H4 (cell line): ENCODE measurements at regions not wholly inside any gene's neighbourhood (a gene's known extent, or its start where the extent isn't known, plus 50 kb on each side); places are given as distances from the start of the nearest gene placed in this dataset.
A peak's percentile ranks its signal among the peaks of the same experiment; 100 is the strongest.
"Not testable (repeated sequence)": the region's sequence is repeated elsewhere in the genome, so short reads cannot be mapped to it uniquely, and the experiment has no call there.

Source experiments
- DNase-seq: peaks from one replicate; pipeline ENCODE4 v3.0.0-alpha.2; 2015; ENCODE audit warnings: low spot score

DNA sequence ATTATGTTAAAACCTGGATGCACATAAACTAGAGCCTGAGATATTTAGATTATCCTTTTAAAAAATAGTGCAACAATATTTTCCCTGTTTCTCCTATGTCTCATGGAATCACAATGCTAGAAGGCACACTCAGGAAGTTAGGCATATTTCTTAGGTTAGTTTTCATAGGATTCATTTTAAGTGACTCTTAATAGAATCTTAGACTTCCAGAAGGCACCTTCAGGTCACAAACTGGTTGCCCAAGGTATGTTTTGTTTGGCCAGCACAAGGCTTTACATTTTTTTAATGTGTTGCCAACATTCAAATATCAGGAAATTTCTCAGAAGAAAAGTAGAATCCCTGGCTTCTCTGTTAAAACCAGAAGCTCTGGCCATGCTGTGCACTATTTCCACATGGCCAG, 129.3 kb downstream of the LNPK start:
- no peak for DNase-seq

DNA sequence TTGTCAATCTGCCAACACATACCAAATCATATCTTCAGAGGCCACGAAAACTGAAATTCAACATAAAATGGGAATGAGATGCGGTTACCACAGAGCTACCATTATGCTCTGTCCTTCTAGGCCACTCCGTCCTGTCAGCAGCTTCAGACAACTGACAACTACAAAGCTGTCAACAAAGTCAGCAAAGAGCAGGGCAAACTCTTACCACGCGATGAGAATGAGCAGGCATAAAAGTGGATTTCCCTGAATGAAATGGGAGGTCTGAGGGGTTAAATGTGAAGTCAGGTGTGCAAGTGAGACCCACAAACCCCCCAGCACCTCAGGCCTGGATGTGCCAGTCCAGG, 130.1 kb downstream of the LNPK start:
- DNase-seq = no peak

- no peak for DNase-seq
Observed at GRCh38 chr2:175871331-175872004, 130.6 kb downstream of the LNPK start.

DNA sequence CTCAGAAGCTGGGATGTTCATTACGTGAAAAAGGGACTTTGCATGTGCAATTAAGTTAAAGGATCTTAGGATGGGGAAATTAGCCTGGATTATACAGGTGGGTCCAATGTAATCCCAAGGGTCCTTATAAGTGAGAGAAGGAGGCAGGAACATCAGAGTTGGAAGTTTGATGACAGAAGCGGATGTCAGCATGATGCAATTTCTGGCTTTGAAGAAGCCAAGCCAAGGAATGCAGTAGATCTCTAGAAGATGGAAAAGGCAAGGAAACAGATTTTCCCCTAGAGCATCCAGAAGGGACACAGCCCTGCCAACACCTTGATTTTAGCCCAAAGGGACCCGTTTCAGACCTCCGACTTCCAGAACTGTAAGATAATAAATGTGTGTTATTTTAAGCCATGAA, 136.4 kb downstream of the LNPK start:
- DNase-seq = no peak

GRCh38 chr2:175864137-175864850, 137.8 kb downstream of the LNPK start:
- DNase-seq = no peak

GRCh38 chr2:175861958-175862357, 140.1 kb downstream of the LNPK start:
- no peak for DNase-seq

GRCh38 chr2:175855794-175856453, 146.1 kb downstream of the LNPK start:
- peak; percentile 34 for DNase-seq

DNA sequence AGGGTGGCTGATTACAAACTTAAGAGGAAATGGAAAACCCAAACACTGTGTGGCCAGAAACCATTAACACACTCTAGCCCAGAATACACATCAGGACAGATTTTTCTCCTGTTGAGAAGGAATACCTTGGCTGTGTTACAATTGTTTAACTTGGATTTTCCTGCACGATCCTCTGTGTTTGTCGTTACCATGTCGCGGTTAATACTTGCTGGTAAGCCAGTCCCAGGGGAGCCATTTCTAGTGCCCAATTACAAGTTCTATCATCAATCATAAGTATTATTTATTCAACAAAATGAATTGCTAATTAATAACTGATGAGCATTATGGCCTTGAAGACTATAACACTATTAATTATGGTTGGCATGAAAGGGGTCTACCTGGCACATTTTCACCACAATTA, 146.8 kb downstream of the LNPK start:
- DNase-seq = no peak

DNA sequence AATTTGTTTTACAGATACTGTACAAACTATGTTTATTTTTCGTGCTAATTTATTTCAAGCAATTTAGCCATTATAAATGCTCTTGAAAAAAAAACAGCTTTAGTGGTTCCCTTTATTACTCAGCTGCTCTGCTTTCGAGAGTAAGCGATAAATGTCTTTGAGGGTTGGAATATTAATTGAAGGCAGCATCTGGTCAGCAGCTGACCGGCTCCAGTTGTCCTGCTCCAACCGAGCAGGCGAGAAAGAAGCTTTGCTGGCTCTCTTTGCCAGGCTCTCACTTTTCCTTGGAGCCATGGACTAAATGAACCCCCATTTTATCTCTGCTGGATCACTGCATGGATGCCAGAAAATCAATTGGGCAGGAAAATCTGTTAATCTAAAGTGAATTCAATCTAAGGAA, 147.4 kb downstream of the LNPK start:
- DNase-seq = no peak

DNA sequence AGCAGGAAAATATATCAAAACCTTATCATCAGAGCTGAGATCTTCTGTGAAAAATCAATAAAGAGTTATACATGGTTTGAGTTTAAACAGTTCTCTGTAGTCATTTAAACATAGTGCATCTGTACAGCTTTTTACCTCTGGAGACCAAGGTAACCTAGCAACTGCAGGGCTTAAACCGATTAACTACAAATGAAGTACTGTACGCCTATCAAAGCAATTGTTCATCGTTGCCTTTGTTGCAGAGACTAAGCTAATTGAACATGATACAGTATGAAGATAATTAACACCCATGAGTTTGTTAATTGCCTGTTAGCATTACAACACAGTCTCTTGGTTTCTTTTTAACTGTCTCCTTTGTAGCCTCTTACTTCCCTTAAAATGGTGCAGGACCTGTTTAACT, 147.9 kb downstream of the LNPK start:
- no peak for DNase-seq

GRCh38 chr2:175853616-175853890, 148.5 kb downstream of the LNPK start:
- no peak for DNase-seq

- no peak for DNase-seq
Observed at GRCh38 chr2:175852879-175853615, 149.0 kb downstream of the LNPK start.

DNA sequence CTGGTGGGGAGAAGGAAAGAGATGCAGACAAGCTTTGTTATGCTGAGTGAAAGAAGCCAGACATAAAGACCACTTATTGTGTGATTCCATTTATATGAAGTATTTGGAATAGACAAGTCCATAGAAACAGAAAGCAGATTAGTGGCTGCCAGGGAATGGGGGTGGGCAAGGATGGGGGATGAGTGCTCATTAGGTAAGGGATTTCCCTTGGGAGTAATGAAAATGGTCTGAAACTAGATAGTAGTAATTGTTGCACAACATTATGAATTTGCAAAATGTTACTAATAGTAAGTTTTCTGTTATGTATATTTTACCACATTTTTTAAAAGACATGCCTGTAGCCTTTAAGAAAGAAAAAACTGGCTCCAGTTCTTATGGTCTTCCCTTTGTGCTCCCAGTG, 154.9 kb downstream of the LNPK start:
- DNase-seq = no peak

DNA sequence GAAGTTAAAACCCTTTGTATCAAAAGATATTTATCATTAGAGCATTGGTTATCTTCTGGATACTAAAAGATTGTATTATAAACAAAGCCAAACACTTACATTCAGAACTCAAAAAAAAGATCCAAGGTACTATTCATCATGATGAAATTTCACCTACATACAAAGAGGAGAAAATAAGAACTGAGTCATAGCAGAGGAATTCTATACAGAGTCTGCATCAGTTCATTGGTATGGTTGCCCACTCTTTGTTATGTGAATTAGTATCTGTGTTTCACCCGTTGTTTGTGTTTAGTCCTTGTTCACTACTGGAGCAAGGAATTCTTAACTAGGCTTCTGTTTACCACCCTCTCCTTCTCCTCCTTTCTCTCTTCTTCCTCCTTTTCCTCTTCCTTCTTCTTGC, 157.9 kb downstream of the LNPK start:
- DNase-seq = peak; percentile 23

- no peak for DNase-seq
Observed at GRCh38 chr2:175843625-175844024, 158.4 kb downstream of the LNPK start.

GRCh38 chr2:175842996-175843395, 159.1 kb downstream of the LNPK start:
- DNase-seq = no peak

GRCh38 chr2:175840765-175841164, 161.3 kb downstream of the LNPK start:
- not testable (repeated sequence) for DNase-seq

DNA sequence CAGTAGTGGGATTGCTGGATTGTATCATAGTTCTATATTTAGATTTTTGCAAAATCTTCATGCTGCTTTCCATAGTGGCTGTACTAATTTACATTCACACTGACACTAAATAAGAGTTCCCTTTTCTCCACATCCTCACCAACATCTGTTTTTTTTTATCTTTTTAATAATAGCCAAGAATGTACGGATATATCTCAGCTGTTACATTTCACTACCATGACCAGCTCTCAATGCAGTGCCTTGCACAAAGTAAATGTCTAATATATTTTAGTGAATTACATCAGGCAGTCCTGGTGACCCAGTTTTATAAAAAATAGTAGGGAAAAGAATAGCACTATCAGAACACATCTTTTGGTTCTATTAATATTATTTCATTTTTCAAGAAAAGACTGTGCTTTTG, 161.8 kb downstream of the LNPK start:
- DNase-seq = no peak

DNA sequence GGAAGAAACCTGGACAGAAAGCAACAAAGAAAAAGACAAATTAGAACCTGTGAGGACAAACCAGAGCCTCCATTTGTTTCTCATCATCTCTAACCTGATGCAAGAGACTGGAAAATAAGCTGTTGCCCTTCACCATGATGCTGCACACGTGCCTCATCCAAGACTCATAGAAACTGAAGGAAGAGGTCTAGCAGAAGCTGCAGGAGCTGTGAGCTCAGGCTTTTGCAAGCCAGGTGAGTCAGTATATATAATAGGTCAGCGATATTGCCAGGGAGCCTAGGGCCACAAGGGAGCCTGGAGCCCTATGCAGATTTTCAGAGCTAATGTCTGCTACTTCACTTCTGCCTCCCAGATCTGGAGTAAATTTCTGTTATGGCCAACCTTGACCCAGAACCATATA, 163.1 kb downstream of the LNPK start:
- DNase-seq = no peak

DNA sequence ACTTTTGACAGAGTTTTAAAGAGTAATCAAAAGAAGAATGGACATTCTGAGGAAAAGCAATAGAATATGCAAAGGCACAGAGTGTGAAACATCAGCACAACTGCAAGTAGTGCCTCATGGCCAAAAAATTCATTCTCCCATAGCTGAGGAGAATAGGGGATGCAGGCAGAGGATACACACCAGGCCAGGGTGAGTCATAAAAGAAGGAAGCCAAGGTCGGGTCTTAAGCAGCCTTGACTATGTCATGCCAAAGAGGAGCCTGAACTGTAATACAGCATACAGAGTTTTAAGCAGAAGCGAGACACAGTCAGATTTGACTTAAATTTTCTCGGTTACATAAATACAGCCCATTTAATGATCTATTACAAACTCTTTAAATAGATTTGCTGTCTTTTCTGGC, 165.0 kb downstream of the LNPK start:
- peak; percentile 8 for DNase-seq

- no peak for DNase-seq
Observed at GRCh38 chr2:175836361-175836760, 165.7 kb downstream of the LNPK start.

DNA sequence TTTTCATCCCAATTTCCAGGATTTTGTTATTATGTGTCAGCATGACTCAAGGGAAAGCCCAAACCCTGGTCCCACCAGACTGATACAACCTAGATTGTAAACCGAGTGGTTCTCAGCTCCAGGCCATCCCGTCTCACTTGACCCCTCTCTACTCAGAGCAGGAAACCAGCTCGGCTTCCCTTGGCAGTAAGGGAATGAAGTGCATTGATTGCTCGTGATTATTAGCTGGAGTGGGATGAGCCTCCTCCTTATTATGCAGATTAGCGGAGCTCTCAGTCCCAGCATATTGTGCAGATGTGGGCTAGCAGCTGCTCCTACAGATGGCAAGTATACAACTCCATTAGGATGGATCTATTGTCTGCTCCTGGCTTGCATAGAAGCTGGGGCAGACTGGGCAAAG, 167.6 kb downstream of the LNPK start:
- DNase-seq = no peak

DNA sequence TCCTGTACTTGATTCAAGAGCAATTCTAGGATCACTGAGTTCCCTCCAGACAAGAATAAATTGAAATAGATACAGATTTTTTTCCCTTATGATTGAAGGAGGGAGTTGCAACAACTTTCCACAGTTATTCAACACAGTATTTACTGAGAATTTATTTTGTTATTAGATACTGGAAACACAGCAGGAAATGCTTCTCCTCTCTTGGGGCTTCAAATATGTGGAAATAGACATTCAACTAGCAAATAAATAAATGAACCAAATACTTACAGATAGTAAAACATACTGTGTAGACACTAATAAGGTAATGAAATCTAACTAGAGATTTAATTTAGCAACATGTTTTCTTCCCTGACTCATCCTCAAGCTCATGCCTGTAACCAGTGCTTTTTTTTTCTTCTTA, 169.2 kb downstream of the LNPK start:
- DNase-seq = no peak
